IMR-90 (cell line): ENCODE measurements at regions not wholly inside any gene's neighbourhood (a gene's known extent, or its start where the extent isn't known, plus 50 kb on each side); places are given as distances from the start of the nearest gene placed in this dataset.

ENCODE experiments used
- ATAC-seq: fragments of 200-7000 bp; cut with Tn5 transposase; 2 replicates; pipeline ENCODE4 v1.9.1; 2020; ENCODE audit warnings: low read depth, mild to moderate bottlenecking, moderate library complexity
- BruUV-seq: library from RNA; stranded (reverse); fragments of 400-500 nt; replicated peaks from 2 replicates; lab custom pipeline; 2021; lab: Mats Ljungman, UMichigan
- CTCF ChIA-PET: fragments of 300-600 bp; formaldehyde crosslinking; extraction: SDS; loops from one replicate; lab custom pipeline; 2021; ENCODE audit warnings: antibody characterized with exemption; lab: Yijun Ruan, JAX
- POLR2A ChIA-PET: fragments of 300-600 bp; sonication (Branson Sonifier 250); formaldehyde crosslinking; loops from one replicate; lab custom pipeline; 2022; ENCODE audit warnings: antibody characterized with exemption; ENCODE audit not compliant: unreplicated experiment; lab: Charles Lee
- DNase-seq: peaks from one replicate; pipeline ENCODE4 v3.0.0; 2013
- H2AFZ ChIP-seq: replicated peaks from 2 replicates; pipeline ENCODE3; 2013; ENCODE audit warnings: low read length, mild to moderate bottlenecking; ENCODE audit not compliant: poor library complexity
- H2AK5ac ChIP-seq: 2 replicates; pipeline ENCODE4 v1.6.1; 2013; ENCODE audit warnings: low read depth, low read length, inconsistent platforms
- H2AK9ac ChIP-seq: replicated peaks from 2 replicates; pipeline ENCODE3; 2013; ENCODE audit warnings: mild to moderate bottlenecking, low read depth, low read length, moderate library complexity; ENCODE audit not compliant: poor library complexity
- H2BK120ac ChIP-seq: 2 replicates; pipeline ENCODE4 v1.6.1; 2013; ENCODE audit warnings: low read depth, low read length, inconsistent platforms
- H2BK15ac ChIP-seq: 3 replicates; pipeline ENCODE4 v1.6.1; 2013; ENCODE audit warnings: low read depth, low read length, inconsistent platforms
- H2BK20ac ChIP-seq: 2 replicates; pipeline ENCODE4 v1.6.1; 2013; ENCODE audit warnings: low read depth, mild to moderate bottlenecking, inconsistent platforms, low read length, moderate library complexity
- H2BK5ac ChIP-seq: 2 replicates; pipeline ENCODE4 v1.6.1; 2013; ENCODE audit warnings: mild to moderate bottlenecking, low read depth, low read length, inconsistent platforms; ENCODE audit not compliant: poor library complexity, severe bottlenecking
- H3K14ac ChIP-seq: replicated peaks from 2 replicates; pipeline ENCODE4 v1.6.1; 2013; ENCODE audit warnings: low read depth, low read length, inconsistent platforms
- H3K18ac ChIP-seq: 2 replicates; pipeline ENCODE4 v1.6.1; 2013; ENCODE audit warnings: low read depth, low read length, control low read depth
- H3K23ac ChIP-seq: 2 replicates; pipeline ENCODE4 v1.6.1; 2013; ENCODE audit warnings: low read depth, low read length, inconsistent platforms
- H3K27ac ChIP-seq: 2 replicates; pipeline ENCODE4 v1.5.1; 2013; ENCODE audit warnings: mild to moderate bottlenecking, control low read depth, low read length; ENCODE audit not compliant: insufficient read depth
- H3K27me3 ChIP-seq: 2 replicates; pipeline ENCODE4 v1.6.1; 2013; ENCODE audit warnings: low read length; ENCODE audit not compliant: control insufficient read depth, insufficient read depth
- H3K36me3 ChIP-seq: 2 replicates; pipeline ENCODE4 v1.6.1; 2013; ENCODE audit warnings: low read length, mixed read lengths; ENCODE audit not compliant: control insufficient read depth, insufficient read depth
- H3K4ac ChIP-seq: 2 replicates; pipeline ENCODE4 v1.6.1; 2013; ENCODE audit warnings: low read depth, low read length, inconsistent platforms
- H3K4me1 ChIP-seq: 2 replicates; pipeline ENCODE4 v1.6.1; 2013; ENCODE audit warnings: low read length, mixed read lengths; ENCODE audit not compliant: control insufficient read depth, insufficient read depth
- H3K4me2 ChIP-seq: 2 replicates; pipeline ENCODE4 v1.6.1; 2013; ENCODE audit warnings: low read depth, mild to moderate bottlenecking, control low read depth, low read length, moderate library complexity
- H3K4me3 ChIP-seq: 2 replicates; pipeline ENCODE4 v1.5.1; 2013; ENCODE audit warnings: low read depth, mild to moderate bottlenecking, control low read depth, low read length, moderate library complexity; ENCODE audit not compliant: insufficient read depth
- H3K56ac ChIP-seq: 2 replicates; pipeline ENCODE4 v1.6.1; 2013; ENCODE audit warnings: low read length, inconsistent platforms; ENCODE audit not compliant: insufficient read depth; ENCODE audit errors: extremely low read depth
- H3K79me1 ChIP-seq, 2 experiments: 2 replicates each; pipeline ENCODE4 v1.6.1; 2013; ENCODE audit warnings: low read length in 2 of 2, inconsistent platforms in 1 of 2, low read depth in 1 of 2
- H3K9ac ChIP-seq: 2 replicates; pipeline ENCODE4 v1.6.1; 2013; ENCODE audit warnings: low read depth, low read length, control low read depth
- H3K9me1 ChIP-seq: 2 replicates; pipeline ENCODE4 v1.6.1; 2013; ENCODE audit warnings: low read length, inconsistent platforms; ENCODE audit not compliant: insufficient read depth
- H3K9me3 ChIP-seq: 2 replicates; pipeline ENCODE4 v1.6.1; 2013; ENCODE audit warnings: low read length; ENCODE audit not compliant: control insufficient read depth, insufficient read depth
- H4K20me1 ChIP-seq: 2 replicates; pipeline ENCODE4 v1.6.1; 2013; ENCODE audit warnings: low read length, inconsistent platforms; ENCODE audit not compliant: insufficient read depth
- H4K5ac ChIP-seq: 2 replicates; pipeline ENCODE4 v1.6.1; 2013; ENCODE audit warnings: mild to moderate bottlenecking, low read depth, low read length, control low read depth
- H4K8ac ChIP-seq, 2 experiments: 2 replicates each; pipeline ENCODE4 v1.6.1; 2013; ENCODE audit warnings: low read depth in 2 of 2, low read length in 2 of 2, control low read depth in 1 of 2, inconsistent platforms in 1 of 2
- H4K91ac ChIP-seq: 2 replicates; pipeline ENCODE4 v1.6.1; 2013; ENCODE audit warnings: low read depth, low read length, inconsistent platforms; ENCODE audit not compliant: insufficient read depth
- CEBPB ChIP-seq: IDR thresholded peaks from 2 replicates; pipeline ENCODE4 v1.6.1; 2012; ENCODE audit warnings: low read depth, low read length, improper control_type of control experiment
- CHD1 ChIP-seq: IDR thresholded peaks from 2 replicates; pipeline ENCODE4 v1.6.1; 2012; ENCODE audit warnings: low read depth, low read length, improper control_type of control experiment
- SMC3 ChIP-seq: fragments of 150-350 bp; IDR thresholded peaks from 2 replicates; pipeline ENCODE4 v1.6.1; 2016; ENCODE audit warnings: low read depth, mild to moderate bottlenecking, antibody characterized with exemption, low read length, moderate library complexity
- USF2 ChIP-seq: fragments of 150-350 bp; IDR thresholded peaks from 2 replicates; pipeline ENCODE4 v1.6.1; 2017; ENCODE audit warnings: mild to moderate bottlenecking, antibody characterized with exemption, low read length, low read depth
- WGBS, 2 experiments: methylation state at CpG; one replicate each; pipeline versions ENCODE4 v1.1.5 to v1.1.7; 2013; ENCODE audit warnings: missing lambda C conversion rate in 2 of 2; ENCODE audit not compliant: insufficient read length in 1 of 2; ENCODE audit errors: extremely low coverage in 2 of 2; 5-methylcytosine and 5-hydroxymethylcytosine counted together
- dilution Hi-C: fragments of 300-500 bp; cut with HindIII; formaldehyde crosslinking; loops from one replicate; pipeline ENCODE4 v1.14.3; 2018; ENCODE audit warnings: low sequenced_read_pairs; ENCODE audit not compliant: unreplicated experiment
- in situ Hi-C: fragments of 300-500 bp; cut with MboI; formaldehyde crosslinking; loops from 3 replicates; pipeline ENCODE4 v1.14.3; 2019; ENCODE audit warnings: low sequenced_read_pairs, inconsistent platforms, mixed read lengths
- intact Hi-C: fragments of 100-400 bp; cut with micrococcal nuclease; formaldehyde crosslinking; loops from 2 replicates; pipeline ENCODE4 v1.10.0; 2022

GRCh38 chr10:88198023-88198422 lies 334.6 kb downstream of the PTEN start:
- Histone ChIP-seq H3K18ac (no peak overlapping the region), H3K14ac (no peak overlapping the region), H3K9ac (no peak overlapping the region), H3K9me3 (no peaks in the 10 kb centered on the region), H2AK5ac (no peak overlapping the region), H3K4me3 (no peak overlapping the region), H4K20me1 (no peaks in the 10 kb centered on the region), H3K23ac (no peak overlapping the region), H3K27me3 (no peaks in the 10 kb centered on the region), H3K27ac (no peak overlapping the region), H4K91ac (no peak overlapping the region), H3K9me1 (no peaks in the 10 kb centered on the region), H3K56ac (no peak overlapping the region), H3K36me3 (no peaks in the 10 kb centered on the region), H3K4ac (no peak overlapping the region), H3K4me1 (peaks cover 2% of the 10 kb centered on the region; the same call in 1 of the 2 replicates), H3K79me1 (no peaks in the 10 kb centered on the region), H2AFZ (no peak overlapping the region), H2BK15ac (no peak overlapping the region), H4K8ac (no peak overlapping the region), H2BK120ac (no peak overlapping the region), H2AK9ac (no peak overlapping the region), H2BK5ac (no peak overlapping the region), H3K4me2 (no peak overlapping the region), H2BK20ac (no peak overlapping the region), H4K5ac (no peak overlapping the region)
- dilution Hi-C loops (no loop called here), in situ Hi-C loops (no loop called here), intact Hi-C loops (no loop called here)
- WGBS, 2 experiments = no CpG with 5 or more reads among the region's 3 CpGs
- CTCF ChIA-PET = no interaction called here
- POLR2A ChIA-PET = no interaction called here
- BruUV-seq = no TSS peak
- no peak for TF ChIP-seq CEBPB
- TF ChIP-seq CHD1 = no peak
- no peak for TF ChIP-seq USF2
- TF ChIP-seq SMC3 = no peak
- DNase-seq (no peak), ATAC-seq (no peak)
